ENCODE measurements at regions not wholly inside any gene's neighbourhood (a gene's known extent, or its start where the extent isn't known, plus 50 kb on each side); places are given as distances from the start of the nearest gene placed in this dataset.

DNA sequence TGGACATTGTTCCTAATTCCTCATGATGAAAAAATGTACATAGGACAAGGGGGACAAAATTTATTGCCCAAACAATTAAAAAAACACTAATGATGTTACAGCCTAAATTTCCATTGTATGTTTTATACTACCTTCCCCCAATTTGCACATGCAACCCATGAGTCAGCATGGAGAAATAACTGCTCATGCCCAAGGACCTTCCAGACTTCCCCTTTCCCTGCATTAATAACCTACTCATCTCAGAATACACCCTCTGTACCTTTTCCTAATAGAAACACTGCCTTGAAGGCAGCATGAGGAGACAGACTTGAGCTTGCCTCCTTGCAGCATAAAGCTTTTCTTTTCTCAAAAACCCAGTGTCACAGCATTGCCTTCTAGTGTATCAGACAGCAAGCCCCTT lies 2402.8 kb downstream of the TP53TG3F start:
- H3K36me3 Mint-ChIP-seq (ENCODE audit: low read depth), result no peaks in the 10 kb centered on the region
- H3K4me1 Mint-ChIP-seq (ENCODE audit: low read depth), result no peaks in the 10 kb centered on the region
- ChIA-PET CTCF (no interaction called here), POLR2A (no interaction called here)
- TF ChIP-seq, protein P1, sequence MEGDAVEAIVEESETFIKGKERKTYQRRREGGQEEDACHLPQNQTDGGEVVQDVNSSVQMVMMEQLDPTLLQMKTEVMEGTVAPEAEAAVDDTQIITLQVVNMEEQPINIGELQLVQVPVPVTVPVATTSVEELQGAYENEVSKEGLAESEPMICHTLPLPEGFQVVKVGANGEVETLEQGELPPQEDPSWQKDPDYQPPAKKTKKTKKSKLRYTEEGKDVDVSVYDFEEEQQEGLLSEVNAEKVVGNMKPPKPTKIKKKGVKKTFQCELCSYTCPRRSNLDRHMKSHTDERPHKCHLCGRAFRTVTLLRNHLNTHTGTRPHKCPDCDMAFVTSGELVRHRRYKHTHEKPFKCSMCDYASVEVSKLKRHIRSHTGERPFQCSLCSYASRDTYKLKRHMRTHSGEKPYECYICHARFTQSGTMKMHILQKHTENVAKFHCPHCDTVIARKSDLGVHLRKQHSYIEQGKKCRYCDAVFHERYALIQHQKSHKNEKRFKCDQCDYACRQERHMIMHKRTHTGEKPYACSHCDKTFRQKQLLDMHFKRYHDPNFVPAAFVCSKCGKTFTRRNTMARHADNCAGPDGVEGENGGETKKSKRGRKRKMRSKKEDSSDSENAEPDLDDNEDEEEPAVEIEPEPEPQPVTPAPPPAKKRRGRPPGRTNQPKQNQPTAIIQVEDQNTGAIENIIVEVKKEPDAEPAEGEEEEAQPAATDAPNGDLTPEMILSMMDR (IDR thresholded peaks at IDR 0.05), result no peak
- intact Hi-C loops (cut with micrococcal nuclease), result no loop called here
- ATAC-seq, result no peak
- no peak overlapping the region for H3K4me3 Mint-ChIP-seq
- H3K9me3 Mint-ChIP-seq, result peaks cover 22% of the 10 kb centered on the region
- no peak overlapping the region for H3K27ac Mint-ChIP-seq
- no peak for DNase-seq
- H3K27me3 Mint-ChIP-seq, result no peaks in the 10 kb centered on the region

DNA sequence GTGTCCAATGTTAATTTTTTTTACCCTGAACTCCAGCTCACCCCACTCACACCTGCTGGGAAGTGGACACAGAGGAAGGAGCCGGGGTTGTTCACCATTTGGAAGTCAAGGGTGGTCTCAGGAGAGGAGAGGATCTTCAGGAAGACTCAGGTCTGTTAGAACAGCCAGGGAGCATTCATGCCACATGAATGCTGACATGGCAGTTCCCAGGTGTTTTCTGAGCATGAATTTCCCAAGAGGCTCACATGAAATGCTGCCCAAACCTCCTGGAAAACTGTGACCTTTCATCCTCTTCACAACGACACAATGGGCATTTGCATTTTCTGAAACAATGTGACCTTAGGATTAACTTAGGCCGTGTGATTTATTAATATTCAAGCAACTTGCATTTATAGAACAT lies 2409.2 kb downstream of the TP53TG3F start:
- no peak overlapping the region for H3K27ac Mint-ChIP-seq
- TF ChIP-seq, protein P1 (IDR thresholded peaks at IDR 0.05), result no peak
- DNase-seq (no peak), ATAC-seq (no peak)
- peaks cover 32% of the 10 kb centered on the region for H3K9me3 Mint-ChIP-seq
- CTCF ChIA-PET, result no interaction called here
- no peaks in the 10 kb centered on the region for H3K36me3 Mint-ChIP-seq (ENCODE audit: low read depth)
- no peaks in the 10 kb centered on the region for H3K27me3 Mint-ChIP-seq
- intact Hi-C loops (cut with micrococcal nuclease), result no loop called here
- POLR2A ChIA-PET, result no interaction called here
- H3K4me3 Mint-ChIP-seq, result no peak overlapping the region
- H3K4me1 Mint-ChIP-seq (ENCODE audit: low read depth), result no peaks in the 10 kb centered on the region

DNA sequence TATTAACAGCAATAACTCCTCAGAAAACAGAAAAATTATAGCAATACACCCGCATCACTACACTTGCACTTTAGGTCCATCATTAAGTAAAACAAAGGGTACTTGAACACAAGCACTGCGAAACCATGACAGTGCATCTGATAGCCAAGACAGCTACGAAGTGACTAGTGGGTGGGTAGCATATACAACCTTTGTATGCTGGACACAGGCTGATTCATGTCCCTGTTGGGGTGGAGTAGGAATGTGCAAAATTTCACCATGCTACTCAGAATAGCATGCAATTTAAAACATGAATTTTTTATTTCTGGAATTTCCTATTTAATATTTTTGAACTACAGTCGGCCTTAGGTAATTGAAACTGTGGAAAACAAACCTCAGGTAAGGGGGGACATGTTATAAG lies 2414.1 kb downstream of the TP53TG3F start:
- H3K9me3 Mint-ChIP-seq, result peaks cover 40% of the 10 kb centered on the region
- ChIA-PET CTCF (no interaction called here), POLR2A (no interaction called here)
- no peak for ATAC-seq
- no peak overlapping the region for H3K4me3 Mint-ChIP-seq
- H3K4me1 Mint-ChIP-seq (ENCODE audit: low read depth), result no peaks in the 10 kb centered on the region
- H3K36me3 Mint-ChIP-seq (ENCODE audit: low read depth), result no peaks in the 10 kb centered on the region
- H3K27ac Mint-ChIP-seq, result no peak overlapping the region
- TF ChIP-seq, protein P1 (IDR thresholded peaks at IDR 0.05), result no peak
- no peak for DNase-seq
- H3K27me3 Mint-ChIP-seq, result no peaks in the 10 kb centered on the region
- intact Hi-C loops (cut with micrococcal nuclease), result no loop called here

- Mint-ChIP-seq H3K36me3 (ENCODE audit: low read depth) (no peaks in the 10 kb centered on the region), H3K27me3 (no peaks in the 10 kb centered on the region), H3K4me3 (no peak overlapping the region), H3K4me1 (ENCODE audit: low read depth) (no peaks in the 10 kb centered on the region), H3K27ac (no peak overlapping the region), H3K9me3 (peaks cover 23% of the 10 kb centered on the region)
- TF ChIP-seq, protein P1 (IDR thresholded peaks at IDR 0.05), result no peak
- DNase-seq (no peak), ATAC-seq (no peak)
- CTCF ChIA-PET, result no interaction called here
- POLR2A ChIA-PET, result no interaction called here
- intact Hi-C loops (cut with micrococcal nuclease), result no loop called here
These were observed 2422.2 kb downstream of the TP53TG3F start for GRCh38 chr16:35881654-35882053.

DNA sequence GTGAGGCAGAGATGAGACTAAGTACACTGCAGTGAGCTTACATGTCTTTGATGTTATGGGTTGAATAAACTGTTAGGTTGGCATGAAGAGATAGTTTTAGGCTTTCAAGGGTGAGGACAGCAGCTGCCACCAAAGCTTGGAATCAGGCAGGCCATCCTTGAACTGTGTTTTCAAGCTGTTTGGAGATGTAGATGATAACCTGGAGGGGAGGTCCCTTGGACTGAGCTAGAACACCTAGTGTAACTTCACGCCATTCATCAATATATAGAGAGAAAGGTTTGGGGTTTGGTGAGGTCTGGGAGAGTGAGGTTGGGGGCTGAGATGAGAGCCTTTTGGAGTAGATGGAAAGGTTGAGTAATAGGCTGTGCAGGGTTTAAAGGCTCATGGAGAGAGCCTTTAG lies 2447.0 kb downstream of the TP53TG3F start:
- TF ChIP-seq, protein P1 (IDR thresholded peaks at IDR 0.05), result no peak
- intact Hi-C loops (cut with micrococcal nuclease), result loop anchor here (10.0 kb wide), 1 partner anchor 62 kb away; no protein-coding TSS in a partner anchor
- Mint-ChIP-seq H3K27me3 (no peaks in the 10 kb centered on the region), H3K4me1 (ENCODE audit: low read depth) (no peaks in the 10 kb centered on the region), H3K4me3 (no peak overlapping the region), H3K9me3 (peaks cover 47% of the 10 kb centered on the region), H3K36me3 (ENCODE audit: low read depth) (no peaks in the 10 kb centered on the region), H3K27ac (no peak overlapping the region)
- POLR2A ChIA-PET, result no interaction called here
- ATAC-seq, result no peak
- no peak for DNase-seq
- CTCF ChIA-PET, result no interaction called here

All from activated CD8-positive, alpha-beta T cell treated with anti-CD3 and anti-CD28 coated beads for 36 hours (primary cell).